T-helper 2 cell treated with Interferon-gamma antibody and Interleukin-4, amounts not matched to agents 5 μg/mL and 100 μg/mL, for 36 hours (primary cell): ENCODE measurements at regions not wholly inside any gene's neighbourhood (a gene's known extent, or its start where the extent isn't known, plus 50 kb on each side); places are given as distances from the start of the nearest gene placed in this dataset.

Source experiments
- DNase-seq: peaks from one replicate; pipeline ENCODE4 v3.0.0; 2021; ENCODE audit warnings: low spot score
- H3K27ac Mint-ChIP-seq: one replicate; pipeline ENCODE4 v1.8.0; 2021; ENCODE audit warnings: mild to moderate bottlenecking, mixed read lengths
- H3K27me3 Mint-ChIP-seq: one replicate; pipeline ENCODE4 v1.8.0; 2021; ENCODE audit warnings: low read depth, mixed read lengths
- H3K36me3 Mint-ChIP-seq: one replicate; pipeline ENCODE4 v1.8.0; 2021; ENCODE audit warnings: low read depth, mixed read lengths
- H3K4me1 Mint-ChIP-seq: one replicate; pipeline ENCODE4 v1.8.0; 2021; ENCODE audit warnings: low read depth, mixed read lengths
- H3K4me3 Mint-ChIP-seq: one replicate; pipeline ENCODE4 v1.8.0; 2022; ENCODE audit warnings: mild to moderate bottlenecking, moderate library complexity, mixed read lengths
- H3K9me3 Mint-ChIP-seq: one replicate; pipeline ENCODE4 v1.8.0; 2021; ENCODE audit warnings: mixed read lengths

DNA sequence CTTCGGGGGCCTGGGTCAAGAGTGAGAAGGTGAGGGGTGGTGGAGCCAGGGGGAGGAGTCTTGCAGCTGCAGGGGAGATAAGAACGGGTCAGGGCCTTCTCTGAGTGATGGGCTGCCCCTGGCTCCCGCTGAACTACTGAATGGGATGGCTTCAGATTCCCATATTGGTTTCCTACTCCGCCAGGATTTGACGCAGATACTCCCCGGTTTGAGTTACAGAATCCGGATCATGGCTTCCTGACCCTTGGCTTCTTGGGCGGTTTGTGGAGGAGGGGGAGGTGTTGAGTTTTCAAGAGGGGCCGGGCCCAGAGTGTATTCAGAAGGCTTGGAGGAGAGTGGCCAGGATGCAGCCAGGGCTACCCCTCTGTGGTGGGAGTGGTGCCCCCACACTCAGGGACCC lies 119.9 kb upstream of the ATP2B2 start:
- H3K4me3 Mint-ChIP-seq: no peak overlapping the region
- DNase-seq: no peak
- no peaks in the 10 kb centered on the region for H3K36me3 Mint-ChIP-seq
- no peaks in the 10 kb centered on the region for H3K27me3 Mint-ChIP-seq
- no peak overlapping the region for H3K27ac Mint-ChIP-seq
- no peaks in the 10 kb centered on the region for H3K4me1 Mint-ChIP-seq
- H3K9me3 Mint-ChIP-seq: no peaks in the 10 kb centered on the region

- no peak overlapping the region for H3K27ac Mint-ChIP-seq
- no peak overlapping the region for H3K4me3 Mint-ChIP-seq
- H3K36me3 Mint-ChIP-seq: no peaks in the 10 kb centered on the region
- H3K9me3 Mint-ChIP-seq: no peaks in the 10 kb centered on the region
- DNase-seq: no peak
- no peaks in the 10 kb centered on the region for H3K4me1 Mint-ChIP-seq
- H3K27me3 Mint-ChIP-seq: no peaks in the 10 kb centered on the region
Observed at GRCh38 chr3:10627884-10628572, 122.6 kb upstream of the ATP2B2 start.

DNA sequence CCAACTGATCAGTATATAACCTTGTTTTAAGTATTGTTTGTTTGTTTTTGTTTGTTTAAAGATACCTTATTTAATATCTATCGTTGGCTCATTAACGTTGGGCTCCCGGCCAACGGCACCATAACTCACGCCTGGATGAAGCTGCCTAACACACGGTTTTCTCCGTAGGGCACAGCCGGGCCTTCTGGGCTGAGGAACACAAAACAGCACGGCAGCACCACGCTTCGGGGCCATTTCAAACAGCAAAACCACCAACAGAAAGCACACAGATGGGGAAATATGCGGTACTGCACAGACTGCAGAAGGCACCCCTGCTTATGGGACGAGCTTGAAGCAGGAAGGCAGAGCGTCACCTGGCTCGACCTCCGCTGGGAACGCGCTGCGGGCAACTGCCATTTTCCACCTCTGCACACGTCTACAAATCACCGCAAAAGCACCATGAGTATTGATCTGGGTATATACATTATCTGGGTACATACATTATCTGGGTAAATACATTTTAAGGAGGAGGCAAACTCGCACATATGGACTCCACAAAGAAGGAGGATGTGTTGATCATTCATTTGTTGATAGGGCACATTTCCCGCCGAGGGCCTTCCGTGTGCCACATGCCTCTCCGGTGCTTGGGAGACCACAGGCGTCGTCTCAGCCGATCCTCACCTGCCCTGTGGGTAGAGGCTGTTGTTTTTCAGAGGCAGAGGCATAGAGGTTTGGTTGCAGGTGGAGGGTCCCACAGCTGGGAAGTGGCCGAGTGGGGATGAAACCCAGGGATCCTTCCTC lies 123.7 kb upstream of the ATP2B2 start:
- Mint-ChIP-seq H3K4me1 (no peaks in the 10 kb centered on the region), H3K36me3 (no peaks in the 10 kb centered on the region), H3K9me3 (no peaks in the 10 kb centered on the region), H3K27ac (no peak overlapping the region), H3K4me3 (no peak overlapping the region), H3K27me3 (no peaks in the 10 kb centered on the region)
- DNase-seq: no peak

DNA sequence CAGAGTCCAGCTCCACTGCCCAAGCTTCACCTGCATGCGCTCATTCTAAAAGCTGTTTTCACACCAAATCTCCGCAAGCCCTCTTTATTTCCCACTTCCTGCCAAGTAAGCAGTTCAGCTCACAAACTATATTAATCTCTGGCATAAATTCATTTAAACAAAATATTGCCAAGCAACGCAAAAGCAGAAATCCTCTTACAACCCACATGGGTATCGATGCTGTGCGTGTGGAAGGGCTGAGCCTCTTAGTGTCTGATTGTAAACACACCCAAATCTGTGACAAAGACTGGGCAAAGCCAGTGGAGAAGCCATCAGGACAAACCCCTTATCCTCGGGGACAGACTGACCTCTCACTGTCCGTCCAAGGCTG lies 124.3 kb upstream of the ATP2B2 start:
- Mint-ChIP-seq H3K4me1 (no peaks in the 10 kb centered on the region), H3K36me3 (no peaks in the 10 kb centered on the region), H3K27ac (no peak overlapping the region), H3K4me3 (no peak overlapping the region), H3K27me3 (no peaks in the 10 kb centered on the region), H3K9me3 (no peaks in the 10 kb centered on the region)
- no peak for DNase-seq

- H3K27me3 Mint-ChIP-seq: no peaks in the 10 kb centered on the region
- no peaks in the 10 kb centered on the region for H3K9me3 Mint-ChIP-seq
- H3K27ac Mint-ChIP-seq: no peak overlapping the region
Observed at GRCh38 chr3:10631224-10631623, 125.8 kb upstream of the ATP2B2 start.

GRCh38 chr3:10632125-10632524 lies 126.7 kb upstream of the ATP2B2 start:
- no peaks in the 10 kb centered on the region for H3K36me3 Mint-ChIP-seq
- H3K27me3 Mint-ChIP-seq: no peaks in the 10 kb centered on the region
- H3K4me3 Mint-ChIP-seq: no peak overlapping the region
- H3K27ac Mint-ChIP-seq: no peak overlapping the region
- H3K9me3 Mint-ChIP-seq: peaks cover 3% of the 10 kb centered on the region
- no peak for DNase-seq
- no peaks in the 10 kb centered on the region for H3K4me1 Mint-ChIP-seq

More at GRCh38 chr3:10631224-10631623, 125.8 kb upstream of the ATP2B2 start:
- H3K4me3 Mint-ChIP-seq: no peak overlapping the region
- H3K36me3 Mint-ChIP-seq: no peaks in the 10 kb centered on the region
- no peak for DNase-seq
- no peaks in the 10 kb centered on the region for H3K4me1 Mint-ChIP-seq

DNA sequence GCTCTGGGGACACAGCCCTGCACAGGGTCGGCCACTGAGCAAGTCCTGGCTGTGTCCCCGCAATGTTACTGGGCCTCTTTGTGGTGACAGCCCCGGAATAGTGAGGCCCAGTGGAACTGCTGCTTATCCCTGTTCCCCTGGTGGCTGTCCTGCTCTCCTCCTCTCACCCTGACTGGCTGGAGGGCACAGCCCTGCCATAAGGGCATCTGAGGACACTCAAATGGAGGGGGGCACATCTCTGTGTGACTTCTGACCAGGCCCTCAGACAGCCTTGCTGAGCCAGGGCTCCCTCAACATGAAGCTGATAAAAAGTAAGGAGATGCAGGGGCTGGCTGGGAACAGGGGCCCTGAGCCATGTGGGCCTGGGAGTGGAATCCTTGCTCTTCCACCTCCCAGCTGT lies 127.4 kb upstream of the ATP2B2 start:
- Mint-ChIP-seq H3K36me3 (no peaks in the 10 kb centered on the region), H3K9me3 (peaks cover 9% of the 10 kb centered on the region), H3K4me3 (no peak overlapping the region), H3K4me1 (no peaks in the 10 kb centered on the region), H3K27me3 (peaks cover 2% of the 10 kb centered on the region), H3K27ac (no peak overlapping the region)
- DNase-seq: no peak

DNA sequence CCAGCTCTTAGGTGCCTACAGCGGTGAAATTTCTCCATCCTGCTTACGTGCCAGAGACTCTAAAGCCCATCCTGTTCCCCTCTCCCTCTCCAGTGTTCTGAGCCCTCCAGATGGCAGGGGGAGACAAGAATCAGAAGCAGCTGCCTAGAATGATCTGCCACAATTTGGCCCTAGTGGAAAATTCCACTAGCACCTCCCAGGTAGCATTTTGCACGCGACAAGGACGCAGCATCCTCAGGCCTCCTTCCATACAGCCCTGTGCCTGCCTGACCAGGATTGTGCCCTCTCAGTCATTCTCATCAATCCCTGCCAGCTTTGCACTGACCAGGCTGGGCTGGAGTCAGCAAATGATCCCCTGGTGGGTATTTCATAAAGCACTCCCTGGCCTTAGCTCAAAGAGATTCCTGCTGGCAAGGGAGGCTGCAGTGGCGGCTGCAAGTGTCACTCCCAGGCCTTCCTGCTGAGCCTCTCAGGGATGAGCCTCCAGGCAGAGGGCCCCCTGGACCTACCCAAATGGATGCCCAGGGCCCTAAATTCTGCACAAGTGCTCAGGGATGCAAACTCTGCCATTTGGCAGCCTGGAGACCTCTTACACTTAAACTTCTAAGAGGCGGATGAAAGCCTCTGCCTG lies 130.2 kb upstream of the ATP2B2 start:
- no peaks in the 10 kb centered on the region for H3K4me1 Mint-ChIP-seq
- peaks cover 2% of the 10 kb centered on the region for H3K27me3 Mint-ChIP-seq
- no peak overlapping the region for H3K27ac Mint-ChIP-seq
- no peaks in the 10 kb centered on the region for H3K36me3 Mint-ChIP-seq
- peaks cover 15% of the 10 kb centered on the region for H3K9me3 Mint-ChIP-seq
- H3K4me3 Mint-ChIP-seq: no peak overlapping the region
- DNase-seq: no peak

DNA sequence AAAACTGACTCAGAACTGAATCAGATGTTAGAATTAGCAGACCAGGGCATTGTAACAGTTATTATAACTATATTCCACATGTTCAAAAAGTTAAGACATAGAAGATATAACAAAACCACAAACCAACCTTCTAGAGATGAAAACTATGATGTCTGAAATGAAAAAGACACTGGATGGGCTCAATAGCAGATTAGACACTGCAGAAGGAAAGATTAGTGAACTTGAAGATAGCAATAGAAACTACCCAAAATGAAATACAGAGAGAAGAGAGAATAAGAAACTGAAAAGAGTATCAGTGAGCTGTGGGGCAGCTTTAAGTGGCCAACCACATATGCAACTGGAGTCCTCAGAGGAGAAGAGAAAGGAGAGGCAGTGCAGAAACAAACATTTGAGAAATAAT lies 132.0 kb upstream of the ATP2B2 start:
- H3K27ac Mint-ChIP-seq: no peak overlapping the region
- no peak for DNase-seq
- H3K36me3 Mint-ChIP-seq: no peaks in the 10 kb centered on the region
- no peak overlapping the region for H3K4me3 Mint-ChIP-seq
- peaks cover 15% of the 10 kb centered on the region for H3K9me3 Mint-ChIP-seq
- H3K4me1 Mint-ChIP-seq: no peaks in the 10 kb centered on the region
- peaks cover 5% of the 10 kb centered on the region for H3K27me3 Mint-ChIP-seq

DNA sequence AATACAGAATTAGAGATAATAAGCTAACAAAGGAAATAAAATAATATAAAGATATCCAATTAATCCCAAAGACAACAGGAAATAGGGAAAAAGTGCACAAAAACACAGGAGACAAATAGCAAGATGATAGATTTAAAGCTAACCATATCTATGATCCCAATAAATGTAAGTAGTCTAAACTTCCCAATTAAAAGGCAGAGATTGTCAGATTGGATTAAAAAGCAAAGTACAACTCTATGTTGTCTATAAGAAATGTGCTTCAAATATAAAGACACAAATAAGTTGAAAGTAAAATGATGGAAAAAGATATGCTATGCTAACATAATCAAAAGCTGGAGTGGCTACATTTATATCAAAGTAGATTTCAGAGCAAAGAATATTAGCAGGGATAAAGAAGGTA lies 133.1 kb upstream of the ATP2B2 start:
- Mint-ChIP-seq H3K9me3 (peaks cover 15% of the 10 kb centered on the region), H3K27me3 (peaks cover 5% of the 10 kb centered on the region), H3K36me3 (no peaks in the 10 kb centered on the region), H3K4me3 (no peak overlapping the region), H3K4me1 (no peaks in the 10 kb centered on the region), H3K27ac (no peak overlapping the region)
- no peak for DNase-seq

DNA sequence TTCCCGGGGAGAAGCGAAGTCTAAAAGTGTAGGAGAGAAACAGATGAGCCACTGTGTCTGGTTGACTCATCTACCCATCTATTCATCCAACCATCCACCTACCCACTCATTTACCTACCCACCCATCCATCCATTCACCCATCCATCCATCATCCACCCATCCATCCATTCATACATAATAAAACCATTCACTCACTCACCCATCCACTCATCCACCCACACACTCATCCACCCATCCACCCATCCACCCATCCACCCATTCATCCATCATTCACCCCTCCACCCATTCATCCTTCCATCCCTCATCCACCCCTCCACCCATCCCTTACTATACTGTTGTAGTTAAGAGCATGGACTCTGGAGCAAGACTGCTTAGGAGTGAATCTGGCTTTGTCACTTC lies 136.4 kb upstream of the ATP2B2 start:
- Mint-ChIP-seq H3K4me3 (no peak overlapping the region), H3K27me3 (peaks cover 12% of the 10 kb centered on the region), H3K27ac (no peak overlapping the region), H3K9me3 (peaks cover 15% of the 10 kb centered on the region), H3K4me1 (no peaks in the 10 kb centered on the region), H3K36me3 (no peaks in the 10 kb centered on the region)
- no peak for DNase-seq

DNA sequence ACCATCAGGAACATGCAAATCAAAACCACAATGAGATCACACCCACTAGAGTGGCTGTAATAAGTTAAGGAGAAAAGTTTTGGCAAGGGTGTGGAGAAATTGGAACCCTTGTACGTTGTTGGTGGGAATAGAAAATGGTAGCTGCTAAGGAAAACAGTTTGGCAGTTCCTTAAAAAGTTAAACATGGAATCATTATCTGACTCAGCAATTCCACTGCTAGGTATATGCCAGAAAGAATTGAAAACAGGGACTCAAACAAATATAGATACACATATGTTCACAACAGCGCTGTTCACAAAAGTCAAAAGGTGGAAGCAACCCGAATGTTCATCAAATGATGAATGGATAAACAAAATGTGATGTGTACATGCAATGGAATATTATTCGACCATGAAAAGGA lies 138.8 kb upstream of the ATP2B2 start:
- DNase-seq: no peak
- no peaks in the 10 kb centered on the region for H3K36me3 Mint-ChIP-seq
- H3K27me3 Mint-ChIP-seq: peaks cover 10% of the 10 kb centered on the region
- H3K9me3 Mint-ChIP-seq: no peaks in the 10 kb centered on the region
- no peaks in the 10 kb centered on the region for H3K4me1 Mint-ChIP-seq
- H3K4me3 Mint-ChIP-seq: no peak overlapping the region
- no peak overlapping the region for H3K27ac Mint-ChIP-seq

- Mint-ChIP-seq H3K36me3 (no peaks in the 10 kb centered on the region), H3K4me3 (no peak overlapping the region), H3K27me3 (peaks cover 9% of the 10 kb centered on the region), H3K9me3 (no peaks in the 10 kb centered on the region), H3K4me1 (no peaks in the 10 kb centered on the region), H3K27ac (no peak overlapping the region)
- DNase-seq: no peak
Observed at GRCh38 chr3:10645800-10646199, 140.4 kb upstream of the ATP2B2 start.

DNA sequence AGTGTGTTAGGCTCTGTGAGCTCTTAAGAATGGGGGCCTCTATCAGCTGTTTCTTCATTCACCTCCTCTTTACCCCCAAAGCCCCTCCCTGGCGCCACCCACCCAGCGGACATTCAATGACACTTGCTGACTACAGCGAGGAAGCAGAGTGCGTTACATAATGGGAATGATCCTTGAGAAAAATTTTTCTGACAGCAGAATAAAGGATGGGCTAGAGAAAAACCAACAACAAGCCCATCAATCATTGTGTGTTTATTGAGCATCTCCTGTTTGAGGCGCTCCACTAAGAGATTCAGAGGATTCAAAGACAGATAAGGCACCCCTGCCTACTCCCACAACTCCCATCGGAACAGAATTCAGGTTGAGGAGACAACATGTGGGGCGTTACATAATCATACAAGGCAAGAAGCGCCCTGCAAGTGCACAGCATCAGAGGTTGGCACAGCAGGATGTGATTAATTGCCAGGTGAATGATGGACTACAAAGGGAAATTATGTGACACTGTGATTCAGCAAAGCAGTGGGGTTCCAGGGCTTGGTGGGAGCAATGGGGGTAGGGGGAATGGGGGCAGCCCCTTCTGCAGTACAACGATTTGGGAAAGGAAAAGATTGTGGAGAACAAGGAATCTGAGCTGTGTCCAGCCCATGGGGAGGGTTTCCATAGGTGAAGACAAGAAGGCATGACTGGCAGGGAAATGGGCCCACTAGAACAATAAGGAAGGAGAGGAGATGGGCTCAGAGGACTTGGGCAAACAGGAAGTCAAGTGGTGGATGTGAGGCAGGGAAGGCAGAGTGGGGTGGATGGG lies 141.3 kb upstream of the ATP2B2 start:
- Mint-ChIP-seq H3K4me1 (no peaks in the 10 kb centered on the region), H3K27ac (no peak overlapping the region), H3K9me3 (no peaks in the 10 kb centered on the region), H3K36me3 (no peaks in the 10 kb centered on the region), H3K27me3 (peaks cover 7% of the 10 kb centered on the region), H3K4me3 (no peak overlapping the region)
- DNase-seq: no peak
